ENCODE measurements at regions not wholly inside any gene's neighbourhood (a gene's known extent, or its start where the extent isn't known, plus 50 kb on each side); places are given as distances from the start of the nearest gene placed in this dataset.

- no peak for TF ChIP-seq CTCF (IDR thresholded peaks at IDR 0.05; ENCODE audit: low read depth, low read length)
- no peak for TF ChIP-seq MYC (IDR thresholded peaks at IDR 0.05; ENCODE audit: low read depth, low read length)
Observed at GRCh38 chr2:12515871-12516270, 200.9 kb upstream of the TRIB2 start.
